HG03354 (cell line): ENCODE measurements at regions not wholly inside any gene's neighbourhood (a gene's known extent, or its start where the extent isn't known, plus 50 kb on each side); places are given as distances from the start of the nearest gene placed in this dataset.
"Not testable (repeated sequence)": the region's sequence is repeated elsewhere in the genome, so short reads cannot be mapped to it uniquely, and the experiment has no call there.

Source experiments
- ATAC-seq: cut with Tn5 transposase; IDR thresholded peaks from one replicate; pipeline ENCODE4 v1.9.1; 2021; ENCODE audit warnings: mild to moderate bottlenecking; ENCODE audit not compliant: unreplicated experiment, poor library complexity, severe bottlenecking

DNA sequence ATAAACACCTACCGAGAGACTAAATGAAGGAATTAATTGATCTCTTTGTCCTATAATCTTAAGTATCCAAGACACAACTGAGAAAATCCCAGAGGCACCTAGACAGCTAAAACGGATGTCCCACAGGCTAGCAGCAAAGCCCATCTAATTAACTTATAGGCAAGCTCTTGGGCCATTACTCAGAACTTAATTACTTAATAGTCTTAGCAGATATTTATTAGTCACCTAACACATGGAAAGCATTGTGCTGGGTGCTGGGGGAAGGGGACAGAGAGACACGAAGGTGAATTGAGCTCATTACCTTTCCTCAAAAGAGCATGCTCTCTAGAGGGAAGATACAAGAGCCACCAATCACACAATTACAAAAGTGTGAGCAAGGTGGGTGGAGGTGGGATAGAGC lies 189.8 kb upstream of the PROK2 start:
- no peak for ATAC-seq

DNA sequence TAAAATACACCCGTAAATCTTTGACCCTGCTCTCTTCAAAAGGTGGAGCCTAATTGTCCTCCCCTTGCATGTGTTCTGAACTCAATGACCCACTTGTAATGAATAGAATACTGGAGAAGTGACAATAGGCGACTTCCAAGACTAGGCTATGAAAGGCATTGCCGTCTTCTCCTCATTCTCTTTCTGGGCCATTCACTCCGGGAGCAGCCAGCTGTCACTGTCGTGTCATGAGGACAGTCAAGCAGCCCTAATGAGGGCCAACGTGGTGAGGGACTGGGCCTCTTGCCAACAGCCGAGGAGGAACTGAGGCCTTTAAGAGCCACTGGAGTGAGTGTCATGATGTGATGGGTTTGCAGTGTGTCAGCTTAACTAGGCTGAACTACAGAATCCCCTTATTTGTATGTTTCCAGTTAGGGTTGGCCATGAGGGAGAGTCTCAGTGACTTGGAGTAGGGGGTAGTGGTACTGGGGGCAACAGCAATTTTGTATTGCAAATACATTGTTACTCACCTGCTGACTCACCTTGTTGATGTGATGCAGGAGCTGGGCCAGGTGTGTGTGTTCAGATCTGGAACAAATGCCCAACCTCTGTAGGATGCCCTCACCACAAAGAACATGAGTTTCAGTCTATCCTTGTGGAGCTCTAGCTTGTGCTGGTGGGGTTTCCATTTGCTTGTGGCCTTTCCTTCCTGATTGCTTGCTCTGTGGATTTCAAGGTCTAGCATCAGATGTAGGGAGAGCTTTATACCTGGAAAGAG lies 188.5 kb upstream of the PROK2 start:
- no peak for ATAC-seq

DNA sequence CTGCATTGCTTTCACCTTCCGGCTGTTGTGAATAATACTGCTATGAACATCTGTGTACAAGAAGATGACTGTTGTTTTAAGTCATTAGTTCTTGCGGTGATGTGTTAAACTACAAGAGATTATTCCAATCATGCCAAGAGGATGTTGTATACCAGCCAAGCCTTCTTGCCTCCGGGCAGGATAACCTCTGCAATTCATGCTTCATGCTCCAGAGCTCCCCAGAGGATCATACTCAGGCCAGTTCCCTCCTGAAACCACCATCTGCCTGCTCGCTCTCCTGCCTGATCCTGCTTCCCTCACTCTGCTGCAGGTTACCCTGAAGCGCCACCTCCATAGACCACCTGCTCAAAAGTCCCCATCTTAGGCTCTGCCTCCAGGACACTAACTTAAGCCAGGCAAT lies 187.1 kb upstream of the PROK2 start:
- no peak for ATAC-seq

DNA sequence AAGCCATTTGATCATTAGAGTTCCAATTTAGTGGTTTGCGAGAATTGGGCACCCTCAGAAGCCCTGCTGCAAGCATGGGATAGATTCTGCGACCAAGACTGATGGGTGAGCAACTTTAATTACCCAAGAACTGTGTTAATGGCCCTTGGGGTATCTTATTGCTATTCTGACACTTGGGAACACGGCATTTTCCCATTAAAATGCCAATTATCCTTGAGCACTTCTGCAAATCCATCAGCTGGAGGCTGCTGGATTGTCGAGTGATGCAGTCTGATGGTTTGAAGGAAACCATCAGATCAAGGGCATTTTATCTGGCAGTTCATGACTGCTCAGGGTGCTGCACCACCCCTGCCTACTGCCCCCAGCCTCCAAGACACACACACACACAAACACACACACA lies 183.6 kb upstream of the PROK2 start:
- ATAC-seq = no peak

DNA sequence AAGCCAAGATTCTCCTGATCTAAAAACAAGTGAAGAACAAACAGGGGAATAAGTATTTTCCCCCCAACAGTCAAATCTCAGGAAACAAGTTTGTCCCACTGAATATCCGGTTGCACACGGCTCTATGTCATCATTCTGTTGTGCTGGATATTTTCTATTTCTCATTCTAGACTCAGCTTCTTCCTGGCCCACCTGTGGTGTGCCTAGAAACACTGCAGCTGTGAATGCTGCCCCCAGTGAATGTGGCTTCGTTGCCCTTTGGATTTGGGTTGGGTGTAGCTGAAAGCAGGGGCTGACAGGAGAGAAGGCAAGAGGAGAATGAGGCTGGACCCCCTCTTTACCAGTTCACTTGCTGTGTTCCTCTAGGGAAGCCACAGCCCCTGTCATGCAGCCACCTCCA lies 181.2 kb upstream of the PROK2 start:
- no peak for ATAC-seq

DNA sequence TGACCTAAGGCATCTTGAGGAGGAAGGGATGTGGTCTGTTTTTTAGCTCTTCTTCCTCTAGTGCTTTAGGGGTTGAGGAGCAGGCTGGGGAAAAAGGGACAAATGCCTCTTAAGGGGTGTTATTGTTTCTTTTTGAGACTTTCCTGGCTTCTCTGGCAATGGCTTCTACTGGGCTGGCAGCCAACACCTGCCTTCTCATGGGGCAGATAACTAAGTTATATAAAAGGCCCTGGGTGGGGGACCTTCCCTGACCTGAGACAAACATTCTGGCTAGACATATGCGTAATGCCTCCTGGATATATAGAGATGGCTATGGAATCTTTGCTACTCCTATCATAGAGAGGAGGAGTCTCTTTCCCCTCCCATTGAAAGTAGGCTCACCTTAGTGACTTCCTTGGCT lies 179.2 kb upstream of the PROK2 start:
- ATAC-seq = no peak

DNA sequence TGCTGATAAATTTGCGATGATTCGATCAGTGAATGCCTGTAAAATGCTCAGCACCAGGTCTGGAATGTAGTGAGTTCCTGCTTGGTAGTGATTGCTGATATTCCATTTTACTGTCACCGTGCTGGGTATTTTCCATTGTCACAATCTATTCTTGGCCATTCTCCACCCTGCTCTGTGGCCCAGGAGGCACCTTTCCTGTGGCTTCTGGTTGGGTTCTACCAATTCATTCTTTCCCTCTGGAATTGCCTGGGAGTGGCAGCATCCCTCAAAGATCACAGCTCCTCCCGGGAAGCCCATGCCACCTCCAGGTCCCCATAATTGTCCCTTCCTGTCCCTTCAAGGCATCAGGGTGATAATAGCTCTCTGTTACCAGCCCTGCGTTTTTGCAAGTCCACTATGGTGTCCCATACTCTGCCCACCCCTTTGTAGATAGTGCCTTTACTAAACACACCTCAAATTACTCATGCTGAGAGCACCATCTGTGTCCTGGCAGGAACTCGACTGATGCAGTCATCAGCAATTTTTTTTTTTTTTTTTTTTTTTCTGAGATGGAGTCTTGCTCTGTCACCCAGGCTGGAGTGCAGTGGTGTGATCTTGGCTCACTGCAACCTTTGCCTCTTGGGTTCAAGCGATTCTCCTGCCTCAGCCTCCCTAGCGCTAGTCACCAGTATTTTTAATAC lies 177.8 kb upstream of the PROK2 start:
- no peak for ATAC-seq

DNA sequence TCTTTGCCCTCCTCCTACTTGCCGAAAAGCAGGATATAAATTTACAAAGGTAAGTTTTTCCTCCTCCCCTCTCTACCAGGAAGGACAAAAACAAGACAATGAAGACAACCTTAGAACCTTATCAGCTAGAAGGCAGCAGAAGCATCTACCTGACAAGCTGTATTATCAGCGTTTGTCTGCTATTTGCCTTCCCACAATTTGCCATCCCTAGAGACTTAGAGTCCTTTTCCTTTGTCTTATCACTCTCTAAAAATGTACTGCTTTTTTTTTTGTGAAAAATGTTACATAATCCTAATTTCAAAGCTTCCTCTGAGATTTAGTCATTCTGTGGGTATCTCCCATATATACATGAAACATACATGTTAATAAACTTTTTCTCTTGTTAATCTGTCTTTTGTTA lies 176.9 kb upstream of the PROK2 start:
- no peak for ATAC-seq

DNA sequence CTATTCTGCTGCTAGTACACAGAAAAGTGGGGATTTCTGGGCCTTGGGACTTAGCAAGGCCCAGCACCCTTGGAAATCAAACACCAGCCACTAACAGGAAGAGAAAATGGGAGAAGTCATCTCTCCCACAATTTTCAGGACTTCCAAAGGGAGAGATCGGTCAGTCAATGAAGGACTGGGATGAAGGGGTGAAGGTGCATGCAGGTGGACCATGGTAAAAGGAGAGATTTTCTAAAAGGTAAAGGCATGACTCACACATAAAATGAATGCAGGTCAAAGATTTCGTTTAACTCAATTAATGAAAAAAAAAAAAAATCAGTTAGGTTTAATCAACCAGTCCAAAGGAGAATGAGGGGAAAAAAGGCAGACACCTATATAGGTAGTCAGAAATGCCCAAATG lies 176.4 kb upstream of the PROK2 start:
- no peak for ATAC-seq

DNA sequence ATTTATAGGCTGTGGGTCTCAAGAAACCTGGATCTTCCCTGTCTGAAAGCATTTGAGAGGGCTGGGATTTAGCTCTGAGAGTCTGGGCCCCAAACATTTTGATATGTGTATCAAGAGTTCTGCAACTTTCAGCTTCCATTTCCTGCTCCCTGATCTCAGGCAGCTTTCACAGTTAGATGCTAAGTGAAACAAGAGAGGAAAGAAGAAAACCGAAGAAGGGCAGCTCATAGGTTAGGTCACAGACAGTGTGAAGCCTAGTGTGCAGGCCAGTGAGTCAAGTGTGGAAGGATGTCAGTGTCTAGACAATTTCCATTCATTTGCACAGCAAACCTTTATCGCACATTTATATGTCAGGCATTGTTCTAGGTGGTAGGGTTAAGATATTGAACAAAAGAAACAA lies 173.6 kb upstream of the PROK2 start:
- no peak for ATAC-seq

DNA sequence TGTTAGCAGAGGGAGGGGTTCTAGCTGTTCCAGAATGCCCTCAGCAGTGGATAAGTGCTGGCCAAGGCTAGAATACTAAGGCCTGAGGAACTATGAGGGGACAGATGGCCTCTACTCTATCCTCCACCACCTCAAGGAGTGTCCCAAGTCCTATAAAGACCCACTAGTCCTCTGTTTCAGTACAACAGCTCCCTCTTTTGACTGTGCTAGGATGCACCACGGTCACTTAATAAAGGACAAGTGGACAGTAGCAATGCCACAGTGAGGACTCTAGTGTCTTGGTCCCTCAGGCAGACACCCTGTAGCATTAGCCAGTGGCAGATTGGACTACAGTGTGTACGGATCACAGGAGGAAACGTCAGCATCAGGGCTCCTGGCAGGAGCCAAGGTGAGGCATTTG lies 171.8 kb upstream of the PROK2 start:
- ATAC-seq = no peak

DNA sequence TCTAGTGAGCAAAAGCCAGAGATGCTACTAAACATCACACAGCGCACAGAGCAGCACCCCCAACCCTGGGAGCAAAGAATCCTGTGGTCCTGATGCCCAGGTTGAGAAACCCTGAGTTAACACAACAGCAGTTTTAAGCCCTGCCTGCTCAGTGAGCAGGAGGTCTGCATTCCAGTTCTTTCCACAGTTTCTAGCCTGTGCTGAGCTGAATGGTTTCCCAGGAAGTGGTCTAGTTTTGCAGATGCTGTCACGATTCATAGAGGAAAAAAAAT lies 171.1 kb upstream of the PROK2 start:
- ATAC-seq = no peak

DNA sequence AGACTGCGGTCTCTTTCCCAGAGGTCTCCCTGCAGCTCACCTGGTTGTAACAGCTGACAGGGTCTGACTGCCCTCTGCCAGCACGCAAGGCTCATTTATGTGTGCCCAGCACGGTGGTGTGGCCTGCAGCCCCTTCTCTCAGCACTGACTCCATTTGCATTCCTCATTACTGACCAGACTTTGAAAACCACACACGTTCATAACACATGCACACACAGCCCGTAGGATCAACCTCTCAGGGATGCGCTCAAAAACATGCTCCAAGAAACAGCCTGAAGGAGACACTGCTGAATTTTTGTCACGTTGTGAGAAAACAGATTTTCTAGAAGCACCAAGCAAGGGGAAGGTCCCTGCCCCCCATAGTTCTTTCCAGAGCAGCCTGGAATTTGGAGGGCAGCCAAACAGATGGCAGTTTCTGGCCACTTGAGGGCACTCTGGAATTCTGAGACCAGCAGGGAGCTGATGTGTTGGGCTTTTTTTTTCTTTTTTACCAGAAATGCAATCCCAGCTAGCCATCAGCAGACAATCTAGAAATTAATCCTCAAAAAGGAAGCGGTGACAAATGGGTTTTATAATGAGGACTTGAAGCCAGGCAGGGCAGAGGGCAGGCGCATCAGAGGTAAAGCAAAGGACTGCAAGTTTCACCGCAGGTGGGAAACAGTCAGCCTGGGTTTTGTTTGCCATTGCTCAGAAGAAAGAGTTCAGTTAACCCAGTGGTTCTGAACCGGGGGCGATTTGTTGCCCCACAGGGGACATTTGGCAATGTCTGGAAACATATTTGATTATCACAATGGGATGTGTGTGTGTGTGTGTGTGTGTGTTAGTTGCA lies 170.5 kb upstream of the PROK2 start:
- no peak for ATAC-seq

DNA sequence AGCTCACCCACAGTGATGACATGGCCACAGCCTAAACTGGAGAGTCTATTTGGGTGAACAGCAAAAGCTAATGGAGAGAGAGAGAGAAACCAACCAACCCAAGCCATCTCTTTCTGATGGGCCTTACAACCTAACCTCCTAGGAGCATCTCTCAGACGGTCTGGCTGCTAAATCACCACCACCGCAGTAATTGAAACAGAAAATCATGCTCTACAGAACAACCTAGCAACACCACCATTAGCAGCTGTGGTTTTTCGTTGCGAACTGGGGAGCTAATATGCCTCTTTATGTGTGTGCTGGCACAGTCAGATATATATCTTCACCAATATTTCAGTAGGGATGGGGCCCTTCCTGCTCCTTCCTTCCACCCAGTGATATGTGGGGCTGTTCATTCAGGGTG lies 166.9 kb upstream of the PROK2 start:
- no peak for ATAC-seq

DNA sequence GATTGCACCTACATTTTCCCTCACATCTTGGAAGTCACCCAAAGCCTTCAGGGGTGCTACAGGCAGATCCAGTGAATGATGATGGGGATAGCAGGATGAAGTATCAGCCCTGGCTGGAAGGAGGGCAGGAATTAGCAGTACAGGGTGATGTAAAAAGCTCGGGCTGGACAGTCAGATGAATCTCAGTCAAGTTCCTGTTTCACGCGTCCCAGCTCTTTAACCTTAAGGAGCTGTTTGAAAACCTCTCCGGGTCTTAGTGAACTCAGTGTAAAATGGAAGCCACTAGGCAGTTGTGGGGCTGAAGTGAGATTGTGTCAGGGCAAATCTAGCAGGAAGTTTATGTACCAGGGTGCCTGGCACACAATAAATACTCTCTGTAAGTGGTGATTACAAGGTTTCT lies 166.4 kb upstream of the PROK2 start:
- ATAC-seq = no peak

DNA sequence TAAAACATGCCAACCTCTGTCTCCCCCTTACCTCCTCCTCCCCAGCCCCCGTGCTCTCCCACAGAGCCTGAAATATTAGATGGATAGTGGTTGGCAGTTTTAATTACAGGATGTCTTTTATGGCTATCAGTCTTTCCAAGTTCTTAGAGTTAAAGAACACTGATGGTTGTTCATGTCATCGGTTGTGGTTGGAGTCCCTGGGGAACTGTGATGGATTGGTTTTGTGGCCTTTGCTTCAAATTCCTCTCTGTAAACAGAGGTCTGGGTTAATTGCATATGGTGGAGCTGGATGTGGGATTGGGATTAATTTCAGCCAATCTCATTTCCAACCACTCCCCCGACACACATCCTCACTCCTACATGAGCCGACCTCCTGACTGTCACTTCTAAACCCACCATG lies 164.5 kb upstream of the PROK2 start:
- no peak for ATAC-seq

DNA sequence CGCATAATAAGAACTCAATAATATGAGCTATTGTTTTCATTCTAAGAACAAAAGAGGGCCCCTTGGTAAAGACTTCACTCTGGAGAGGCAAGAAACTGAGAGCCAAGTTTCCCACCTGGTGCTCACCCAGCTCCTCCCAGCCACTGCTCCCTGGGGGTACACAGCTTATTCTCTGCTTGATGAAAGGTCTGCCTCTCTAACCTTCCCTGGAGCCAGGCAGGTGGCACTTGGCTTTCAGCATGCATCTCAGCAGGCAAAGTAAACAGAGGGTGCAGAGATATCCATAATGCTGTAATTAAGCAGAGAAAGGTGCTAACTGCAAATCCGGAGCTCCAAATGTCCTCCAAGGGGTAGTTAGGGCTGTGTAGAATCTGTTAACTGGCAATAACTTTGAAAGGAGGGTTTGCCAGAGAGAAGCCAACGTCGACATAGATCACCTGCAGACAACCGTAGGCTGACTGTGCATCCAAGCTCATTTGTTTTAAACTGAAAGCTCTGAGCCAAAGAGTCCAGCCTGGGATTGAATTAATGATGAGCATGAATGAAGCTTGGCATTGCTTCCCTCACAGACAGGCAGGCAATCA lies 159.6 kb upstream of the PROK2 start:
- ATAC-seq = no peak

DNA sequence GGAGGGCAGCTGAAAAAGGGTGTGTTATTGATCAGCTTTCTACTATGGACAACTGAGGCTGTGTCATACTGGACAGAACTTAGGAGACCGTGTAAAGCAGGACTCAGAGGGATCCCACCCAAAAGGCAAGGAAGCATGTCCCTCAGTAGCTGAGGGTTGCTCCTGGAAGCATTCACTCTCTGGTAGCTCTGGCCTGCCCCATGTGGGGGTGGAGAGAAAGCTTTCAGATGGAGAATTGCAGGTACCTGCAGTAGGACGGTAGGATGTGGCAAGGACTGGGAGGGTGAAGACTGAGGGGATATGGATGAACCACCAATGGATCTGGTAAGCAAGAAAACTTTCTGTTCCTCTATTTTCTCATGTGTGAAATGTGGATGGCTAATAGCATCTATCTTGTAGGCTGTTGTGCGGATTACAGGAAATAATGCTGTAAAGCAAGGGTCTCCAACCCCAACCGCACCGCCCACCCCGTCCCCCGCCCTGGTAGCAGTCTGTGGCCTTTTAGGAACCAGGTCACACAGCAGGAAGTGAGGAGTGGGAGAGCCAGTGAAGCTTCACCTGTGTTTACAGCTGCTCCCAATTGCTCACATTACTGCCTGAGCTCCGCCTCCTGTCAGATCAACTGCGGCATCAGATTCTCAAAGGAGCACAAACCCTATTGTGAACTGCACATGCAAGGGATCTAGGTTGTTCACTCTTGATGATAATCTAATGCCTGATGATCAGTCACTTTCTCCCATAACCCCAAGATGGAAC lies 157.7 kb upstream of the PROK2 start:
- no peak for ATAC-seq

DNA sequence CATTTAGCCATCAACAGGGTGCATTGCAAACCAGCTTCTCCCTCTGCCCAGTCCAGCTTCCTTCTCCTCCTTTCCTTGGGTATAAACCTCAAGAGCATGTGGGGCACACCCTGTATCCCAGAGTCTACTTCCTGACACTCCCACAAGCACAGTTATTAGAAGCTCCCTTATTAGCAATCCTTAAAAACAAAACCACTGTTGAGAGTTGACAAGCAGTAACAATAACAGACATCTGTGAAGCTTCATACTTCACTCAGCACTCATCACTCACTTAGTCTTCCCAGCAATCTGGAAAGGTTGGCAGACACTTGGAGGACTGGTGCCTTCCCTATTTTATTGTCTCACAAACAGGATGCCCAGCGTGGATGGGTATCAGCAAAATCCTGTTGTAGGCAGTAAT lies 155.5 kb upstream of the PROK2 start:
- ATAC-seq = no peak

DNA sequence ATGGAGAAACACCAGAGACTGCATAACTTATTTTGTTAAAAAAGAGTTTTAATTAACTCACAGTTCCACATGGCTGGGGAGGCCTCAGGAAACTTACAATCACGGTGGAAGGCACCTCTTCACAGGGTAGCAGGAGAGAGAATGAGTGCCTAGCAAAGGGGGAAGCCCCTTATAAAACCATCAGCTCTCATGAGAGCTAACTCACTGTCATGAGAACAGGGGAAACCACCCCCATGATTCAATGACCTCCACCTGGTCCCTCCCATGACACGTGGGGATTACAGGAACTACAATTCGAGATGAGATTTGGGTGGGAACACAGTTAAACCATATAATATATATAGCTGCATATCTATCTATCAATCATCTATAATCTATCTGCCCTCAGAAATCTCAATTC lies 153.1 kb upstream of the PROK2 start:
- not testable (repeated sequence) for ATAC-seq
